ENCODE measurements at regions not wholly inside any gene's neighbourhood (a gene's known extent, or its start where the extent isn't known, plus 50 kb on each side); places are given as distances from the start of the nearest gene placed in this dataset.

- TF ChIP-seq, protein P1, sequence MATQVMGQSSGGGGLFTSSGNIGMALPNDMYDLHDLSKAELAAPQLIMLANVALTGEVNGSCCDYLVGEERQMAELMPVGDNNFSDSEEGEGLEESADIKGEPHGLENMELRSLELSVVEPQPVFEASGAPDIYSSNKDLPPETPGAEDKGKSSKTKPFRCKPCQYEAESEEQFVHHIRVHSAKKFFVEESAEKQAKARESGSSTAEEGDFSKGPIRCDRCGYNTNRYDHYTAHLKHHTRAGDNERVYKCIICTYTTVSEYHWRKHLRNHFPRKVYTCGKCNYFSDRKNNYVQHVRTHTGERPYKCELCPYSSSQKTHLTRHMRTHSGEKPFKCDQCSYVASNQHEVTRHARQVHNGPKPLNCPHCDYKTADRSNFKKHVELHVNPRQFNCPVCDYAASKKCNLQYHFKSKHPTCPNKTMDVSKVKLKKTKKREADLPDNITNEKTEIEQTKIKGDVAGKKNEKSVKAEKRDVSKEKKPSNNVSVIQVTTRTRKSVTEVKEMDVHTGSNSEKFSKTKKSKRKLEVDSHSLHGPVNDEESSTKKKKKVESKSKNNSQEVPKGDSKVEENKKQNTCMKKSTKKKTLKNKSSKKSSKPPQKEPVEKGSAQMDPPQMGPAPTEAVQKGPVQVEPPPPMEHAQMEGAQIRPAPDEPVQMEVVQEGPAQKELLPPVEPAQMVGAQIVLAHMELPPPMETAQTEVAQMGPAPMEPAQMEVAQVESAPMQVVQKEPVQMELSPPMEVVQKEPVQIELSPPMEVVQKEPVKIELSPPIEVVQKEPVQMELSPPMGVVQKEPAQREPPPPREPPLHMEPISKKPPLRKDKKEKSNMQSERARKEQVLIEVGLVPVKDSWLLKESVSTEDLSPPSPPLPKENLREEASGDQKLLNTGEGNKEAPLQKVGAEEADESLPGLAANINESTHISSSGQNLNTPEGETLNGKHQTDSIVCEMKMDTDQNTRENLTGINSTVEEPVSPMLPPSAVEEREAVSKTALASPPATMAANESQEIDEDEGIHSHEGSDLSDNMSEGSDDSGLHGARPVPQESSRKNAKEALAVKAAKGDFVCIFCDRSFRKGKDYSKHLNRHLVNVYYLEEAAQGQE (IDR thresholded peaks at IDR 0.05; ENCODE audit: insufficient read depth in 1 of 2, low read depth in 2 of 2, low read length in 2 of 2) = no peak
- TF ChIP-seq POLR2AphosphoS5 (IDR thresholded peaks at IDR 0.05; ENCODE audit: low read depth, low read length) (no peak), TAF1 (IDR thresholded peaks at IDR 0.05; ENCODE audit: borderline replicate concordance, insufficient read depth, low read length) (no peak)
Observed at GRCh38 chr12:131471946-131472732, 238.8 kb upstream of the SFSWAP start.

Data from PFSK-1 (cell line).